ENCODE measurements at regions not wholly inside any gene's neighbourhood (a gene's known extent, or its start where the extent isn't known, plus 50 kb on each side); places are given as distances from the start of the nearest gene placed in this dataset.

DNA sequence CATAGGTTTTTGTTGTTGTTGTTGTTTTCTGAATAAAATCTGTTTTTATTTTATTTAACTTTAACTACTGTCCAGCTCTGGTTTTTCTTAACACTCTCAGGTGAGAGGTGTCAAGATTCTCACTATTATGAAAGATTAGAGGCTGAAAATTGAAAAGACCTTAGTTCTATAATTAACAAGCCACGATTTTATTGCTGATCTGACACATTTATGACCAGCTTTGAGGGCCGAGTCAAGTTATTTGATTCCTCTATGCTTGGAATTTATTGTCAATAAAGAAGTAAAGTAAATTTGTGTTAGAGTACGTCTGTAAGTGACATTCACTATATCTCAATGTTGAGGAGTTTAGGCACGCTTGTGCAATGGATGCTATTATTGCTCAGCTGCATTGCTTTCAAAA, 808.8 kb downstream of the GALC start:
- H3K27ac ChIP-seq (ENCODE audit: low read depth, low read length, poor library complexity, severe bottlenecking), result no peak overlapping the region
- intact Hi-C loops (cut with micrococcal nuclease; ENCODE audit: unreplicated experiment), result no loop called here
- H3K4me3 ChIP-seq (ENCODE audit: low read depth, low read length, poor library complexity, severe bottlenecking), result no peak overlapping the region
- ChIA-PET POLR2A (ENCODE audit: low non-redundant PET) (no interaction called here), CTCF (no interaction called here)
- no peaks in the 10 kb centered on the region for H3K36me3 ChIP-seq (ENCODE audit: insufficient read depth, low read length, poor library complexity, severe bottlenecking)
- BruUV-seq (replicated peaks), result no TSS peak
- H3K9me3 ChIP-seq (ENCODE audit: low read depth, low read length, poor library complexity, severe bottlenecking), result no peaks in the 10 kb centered on the region
- no peaks in the 10 kb centered on the region for H3K27me3 ChIP-seq (replicated peaks; ENCODE audit: insufficient read depth, low read depth, low read length, poor library complexity)
- DNase-seq (ENCODE audit: low spot score), result no peak
- TF ChIP-seq EZH2 (IDR thresholded peaks at IDR 0.05; ENCODE audit: borderline replicate concordance, low read depth, low read length, poor library complexity, severe bottlenecking), result no peak
- TF ChIP-seq, protein P1, sequence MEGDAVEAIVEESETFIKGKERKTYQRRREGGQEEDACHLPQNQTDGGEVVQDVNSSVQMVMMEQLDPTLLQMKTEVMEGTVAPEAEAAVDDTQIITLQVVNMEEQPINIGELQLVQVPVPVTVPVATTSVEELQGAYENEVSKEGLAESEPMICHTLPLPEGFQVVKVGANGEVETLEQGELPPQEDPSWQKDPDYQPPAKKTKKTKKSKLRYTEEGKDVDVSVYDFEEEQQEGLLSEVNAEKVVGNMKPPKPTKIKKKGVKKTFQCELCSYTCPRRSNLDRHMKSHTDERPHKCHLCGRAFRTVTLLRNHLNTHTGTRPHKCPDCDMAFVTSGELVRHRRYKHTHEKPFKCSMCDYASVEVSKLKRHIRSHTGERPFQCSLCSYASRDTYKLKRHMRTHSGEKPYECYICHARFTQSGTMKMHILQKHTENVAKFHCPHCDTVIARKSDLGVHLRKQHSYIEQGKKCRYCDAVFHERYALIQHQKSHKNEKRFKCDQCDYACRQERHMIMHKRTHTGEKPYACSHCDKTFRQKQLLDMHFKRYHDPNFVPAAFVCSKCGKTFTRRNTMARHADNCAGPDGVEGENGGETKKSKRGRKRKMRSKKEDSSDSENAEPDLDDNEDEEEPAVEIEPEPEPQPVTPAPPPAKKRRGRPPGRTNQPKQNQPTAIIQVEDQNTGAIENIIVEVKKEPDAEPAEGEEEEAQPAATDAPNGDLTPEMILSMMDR (conservative IDR thresholded peaks at IDR 0.05; ENCODE audit: low read depth, low read length), result no peak
- no peaks in the 10 kb centered on the region for H3K4me1 ChIP-seq (ENCODE audit: insufficient read depth, low read length, poor library complexity, severe bottlenecking)

DNA sequence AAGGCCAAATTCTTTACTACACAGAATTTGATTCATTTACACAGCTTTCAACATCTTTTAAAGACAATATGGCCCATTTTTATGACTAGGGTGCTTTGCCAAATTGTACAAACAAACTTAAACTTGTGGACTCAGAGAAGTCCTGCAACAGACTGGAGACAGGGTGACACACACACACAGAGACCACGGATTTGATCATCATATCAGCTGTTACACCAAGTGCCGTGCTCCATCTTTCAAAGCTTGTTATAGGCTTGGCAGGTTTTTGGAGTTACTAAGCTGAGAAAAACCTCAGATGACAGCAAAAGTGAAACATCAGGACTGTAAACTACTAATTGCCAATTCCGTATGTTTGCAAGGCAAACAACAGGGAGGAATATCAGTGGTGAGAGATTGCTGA, 811.7 kb downstream of the GALC start:
- DNase-seq (ENCODE audit: low spot score), result no peak
- ChIA-PET CTCF (no interaction called here), POLR2A (ENCODE audit: low non-redundant PET) (no interaction called here)
- BruUV-seq (replicated peaks), result no TSS peak
- Histone ChIP-seq H3K9me3 (ENCODE audit: low read depth, low read length, poor library complexity, severe bottlenecking) (no peaks in the 10 kb centered on the region), H3K27me3 (replicated peaks; ENCODE audit: insufficient read depth, low read depth, low read length, poor library complexity) (no peaks in the 10 kb centered on the region), H3K4me1 (ENCODE audit: insufficient read depth, low read length, poor library complexity, severe bottlenecking) (no peaks in the 10 kb centered on the region), H3K36me3 (ENCODE audit: insufficient read depth, low read length, poor library complexity, severe bottlenecking) (no peaks in the 10 kb centered on the region), H3K27ac (ENCODE audit: low read depth, low read length, poor library complexity, severe bottlenecking) (no peak overlapping the region), H3K4me3 (ENCODE audit: low read depth, low read length, poor library complexity, severe bottlenecking) (no peak overlapping the region)
- intact Hi-C loops (cut with micrococcal nuclease; ENCODE audit: unreplicated experiment), result no loop called here
- no peak for TF ChIP-seq EZH2 (IDR thresholded peaks at IDR 0.05; ENCODE audit: borderline replicate concordance, low read depth, low read length, poor library complexity, severe bottlenecking)
- TF ChIP-seq, protein P1 (conservative IDR thresholded peaks at IDR 0.05; ENCODE audit: low read depth, low read length), result no peak

DNA sequence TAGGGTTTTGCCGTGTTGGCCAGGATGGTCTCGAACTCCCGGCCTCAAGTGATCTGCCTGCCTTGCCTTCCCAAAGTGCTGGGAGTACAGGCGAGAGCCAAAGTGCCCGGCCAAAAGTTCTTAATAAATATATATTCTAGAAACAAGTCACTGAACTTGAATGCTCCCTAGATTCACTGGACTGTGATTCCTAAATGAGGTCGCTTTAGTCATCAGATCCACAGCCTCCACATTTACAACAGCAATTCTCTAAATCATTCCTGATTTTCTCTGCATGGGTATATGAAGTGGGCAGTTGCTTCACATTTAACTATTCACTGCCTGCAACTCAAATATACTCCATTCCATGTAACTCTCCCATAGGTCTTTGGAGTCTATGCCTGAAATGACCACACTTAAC, 813.0 kb downstream of the GALC start:
- no peak overlapping the region for H3K27ac ChIP-seq (ENCODE audit: low read depth, low read length, poor library complexity, severe bottlenecking)
- DNase-seq (ENCODE audit: low spot score), result no peak
- ChIA-PET POLR2A (ENCODE audit: low non-redundant PET) (no interaction called here), CTCF (no interaction called here)
- no peaks in the 10 kb centered on the region for H3K36me3 ChIP-seq (ENCODE audit: insufficient read depth, low read length, poor library complexity, severe bottlenecking)
- H3K4me3 ChIP-seq (ENCODE audit: low read depth, low read length, poor library complexity, severe bottlenecking), result no peak overlapping the region
- intact Hi-C loops (cut with micrococcal nuclease; ENCODE audit: unreplicated experiment), result no loop called here
- TF ChIP-seq, protein P1 (conservative IDR thresholded peaks at IDR 0.05; ENCODE audit: low read depth, low read length), result no peak
- no peak for TF ChIP-seq EZH2 (IDR thresholded peaks at IDR 0.05; ENCODE audit: borderline replicate concordance, low read depth, low read length, poor library complexity, severe bottlenecking)
- no peaks in the 10 kb centered on the region for H3K27me3 ChIP-seq (replicated peaks; ENCODE audit: insufficient read depth, low read depth, low read length, poor library complexity)
- H3K4me1 ChIP-seq (ENCODE audit: insufficient read depth, low read length, poor library complexity, severe bottlenecking), result peaks cover 4% of the 10 kb centered on the region
- BruUV-seq (replicated peaks), result no TSS peak
- H3K9me3 ChIP-seq (ENCODE audit: low read depth, low read length, poor library complexity, severe bottlenecking), result no peaks in the 10 kb centered on the region
